ENCODE measurements at regions not wholly inside any gene's neighbourhood (a gene's known extent, or its start where the extent isn't known, plus 50 kb on each side); places are given as distances from the start of the nearest gene placed in this dataset.

DNA sequence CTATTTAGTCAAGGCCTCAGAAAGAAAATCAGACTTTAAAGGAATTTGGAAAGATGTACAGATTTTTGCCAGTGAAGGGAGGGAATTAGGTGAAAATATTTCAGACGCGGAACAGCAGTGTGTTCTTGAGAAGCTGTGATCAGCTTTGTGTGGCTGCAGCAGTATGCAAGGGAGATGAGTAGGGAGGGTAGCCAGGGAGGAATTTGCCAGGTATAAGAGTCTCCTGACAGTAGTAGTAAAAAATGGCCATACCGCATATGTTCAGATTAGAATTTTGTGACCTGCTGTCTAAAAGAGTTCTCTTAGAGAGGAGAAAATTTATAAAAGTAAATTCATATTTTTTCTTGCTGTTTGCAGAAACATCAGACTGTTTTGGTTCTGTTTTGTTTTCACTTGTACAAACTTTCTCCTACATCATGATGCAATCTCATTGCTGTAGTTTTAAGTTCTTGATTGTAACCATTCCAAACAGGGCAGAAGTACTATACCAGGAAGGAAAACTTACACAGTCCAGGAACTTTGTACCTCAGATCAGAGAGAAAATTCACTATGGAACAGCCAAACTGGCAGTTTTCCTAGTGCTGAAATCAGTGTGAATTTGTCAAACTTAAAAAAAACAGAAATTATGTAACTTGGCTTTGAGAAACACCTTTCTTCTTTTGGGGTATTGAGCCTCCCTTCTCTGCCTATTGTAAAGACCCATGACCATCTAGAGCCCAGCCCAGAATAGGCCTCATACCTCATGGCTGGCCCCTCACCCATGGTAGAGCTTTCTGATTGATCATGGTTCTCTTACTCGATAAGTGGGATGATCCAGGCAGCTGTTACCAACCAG lies 78.4 kb upstream of the NR3C1 start (continued):
- TF ChIP-seq, protein P1, sequence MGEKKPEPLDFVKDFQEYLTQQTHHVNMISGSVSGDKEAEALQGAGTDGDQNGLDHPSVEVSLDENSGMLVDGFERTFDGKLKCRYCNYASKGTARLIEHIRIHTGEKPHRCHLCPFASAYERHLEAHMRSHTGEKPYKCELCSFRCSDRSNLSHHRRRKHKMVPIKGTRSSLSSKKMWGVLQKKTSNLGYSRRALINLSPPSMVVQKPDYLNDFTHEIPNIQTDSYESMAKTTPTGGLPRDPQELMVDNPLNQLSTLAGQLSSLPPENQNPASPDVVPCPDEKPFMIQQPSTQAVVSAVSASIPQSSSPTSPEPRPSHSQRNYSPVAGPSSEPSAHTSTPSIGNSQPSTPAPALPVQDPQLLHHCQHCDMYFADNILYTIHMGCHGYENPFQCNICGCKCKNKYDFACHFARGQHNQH (CRISPR knock-in tag; IDR thresholded peaks at IDR 0.05), result peak; percentile 77; the same call in 1 of the 2 replicates
- TF ChIP-seq NFYC (CRISPR knock-in tag; IDR thresholded peaks at IDR 0.05) (no peak), PLRG1 (conservative IDR thresholded peaks at IDR 0.05) (no peak), ZNF383 (CRISPR knock-in tag; IDR thresholded peaks at IDR 0.05; ENCODE audit: borderline replicate concordance) (no peak), PCBP1 (IDR thresholded peaks at IDR 0.05; ENCODE audit: borderline replicate concordance, low read depth, low read length) (no peak), RCOR2 (CRISPR knock-in tag; IDR thresholded peaks at IDR 0.05) (peak; percentile 70), ZNF619 (CRISPR knock-in tag; IDR thresholded peaks at IDR 0.05) (no peak), ZNF260 (CRISPR knock-in tag; IDR thresholded peaks at IDR 0.05; ENCODE audit: borderline replicate concordance, low read depth) (no peak), ZNF34 (CRISPR knock-in tag; IDR thresholded peaks at IDR 0.05; ENCODE audit: borderline replicate concordance) (no peak)
- TF ChIP-seq, protein P2, sequence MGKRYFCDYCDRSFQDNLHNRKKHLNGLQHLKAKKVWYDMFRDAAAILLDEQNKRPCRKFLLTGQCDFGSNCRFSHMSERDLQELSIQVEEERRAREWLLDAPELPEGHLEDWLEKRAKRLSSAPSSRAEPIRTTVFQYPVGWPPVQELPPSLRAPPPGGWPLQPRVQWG (CRISPR knock-in tag; IDR thresholded peaks at IDR 0.05; ENCODE audit: borderline replicate concordance, low read depth), result no peak
- TF ChIP-seq, protein P3, sequence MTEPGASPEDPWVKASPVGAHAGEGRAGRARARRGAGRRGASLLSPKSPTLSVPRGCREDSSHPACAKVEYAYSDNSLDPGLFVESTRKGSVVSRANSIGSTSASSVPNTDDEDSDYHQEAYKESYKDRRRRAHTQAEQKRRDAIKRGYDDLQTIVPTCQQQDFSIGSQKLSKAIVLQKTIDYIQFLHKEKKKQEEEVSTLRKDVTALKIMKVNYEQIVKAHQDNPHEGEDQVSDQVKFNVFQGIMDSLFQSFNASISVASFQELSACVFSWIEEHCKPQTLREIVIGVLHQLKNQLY (CRISPR knock-in tag; IDR thresholded peaks at IDR 0.05), result no peak
- TF ChIP-seq, protein P4, sequence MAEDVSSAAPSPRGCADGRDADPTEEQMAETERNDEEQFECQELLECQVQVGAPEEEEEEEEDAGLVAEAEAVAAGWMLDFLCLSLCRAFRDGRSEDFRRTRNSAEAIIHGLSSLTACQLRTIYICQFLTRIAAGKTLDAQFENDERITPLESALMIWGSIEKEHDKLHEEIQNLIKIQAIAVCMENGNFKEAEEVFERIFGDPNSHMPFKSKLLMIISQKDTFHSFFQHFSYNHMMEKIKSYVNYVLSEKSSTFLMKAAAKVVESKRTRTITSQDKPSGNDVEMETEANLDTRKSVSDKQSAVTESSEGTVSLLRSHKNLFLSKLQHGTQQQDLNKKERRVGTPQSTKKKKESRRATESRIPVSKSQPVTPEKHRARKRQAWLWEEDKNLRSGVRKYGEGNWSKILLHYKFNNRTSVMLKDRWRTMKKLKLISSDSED (CRISPR knock-in tag; IDR thresholded peaks at IDR 0.05), result no peak
- TF ChIP-seq, protein P5, sequence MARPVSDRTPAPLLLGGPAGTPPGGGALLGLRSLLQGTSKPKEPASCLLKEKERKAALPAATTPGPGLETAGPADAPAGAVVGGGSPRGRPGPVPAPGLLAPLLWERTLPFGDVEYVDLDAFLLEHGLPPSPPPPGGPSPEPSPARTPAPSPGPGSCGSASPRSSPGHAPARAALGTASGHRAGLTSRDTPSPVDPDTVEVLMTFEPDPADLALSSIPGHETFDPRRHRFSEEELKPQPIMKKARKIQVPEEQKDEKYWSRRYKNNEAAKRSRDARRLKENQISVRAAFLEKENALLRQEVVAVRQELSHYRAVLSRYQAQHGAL (CRISPR knock-in tag; IDR thresholded peaks at IDR 0.05; ENCODE audit: not compliant biosample characterization), result no peak
- TF ChIP-seq, protein P6, sequence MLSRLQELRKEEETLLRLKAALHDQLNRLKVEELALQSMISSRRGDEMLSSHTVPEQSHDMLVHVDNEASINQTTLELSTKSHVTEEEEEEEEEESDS (CRISPR knock-in tag; IDR thresholded peaks at IDR 0.05; ENCODE audit: borderline replicate concordance), result no peak
- TF ChIP-seq, protein P7, sequence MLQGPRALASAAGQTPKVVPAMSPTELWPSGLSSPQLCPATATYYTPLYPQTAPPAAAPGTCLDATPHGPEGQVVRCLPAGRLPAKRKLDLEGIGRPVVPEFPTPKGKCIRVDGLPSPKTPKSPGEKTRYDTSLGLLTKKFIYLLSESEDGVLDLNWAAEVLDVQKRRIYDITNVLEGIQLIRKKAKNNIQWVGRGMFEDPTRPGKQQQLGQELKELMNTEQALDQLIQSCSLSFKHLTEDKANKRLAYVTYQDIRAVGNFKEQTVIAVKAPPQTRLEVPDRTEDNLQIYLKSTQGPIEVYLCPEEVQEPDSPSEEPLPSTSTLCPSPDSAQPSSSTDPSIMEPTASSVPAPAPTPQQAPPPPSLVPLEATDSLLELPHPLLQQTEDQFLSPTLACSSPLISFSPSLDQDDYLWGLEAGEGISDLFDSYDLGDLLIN (CRISPR knock-in tag; IDR thresholded peaks at IDR 0.05; ENCODE audit: borderline replicate concordance), result no peak
- TF ChIP-seq, protein P8, sequence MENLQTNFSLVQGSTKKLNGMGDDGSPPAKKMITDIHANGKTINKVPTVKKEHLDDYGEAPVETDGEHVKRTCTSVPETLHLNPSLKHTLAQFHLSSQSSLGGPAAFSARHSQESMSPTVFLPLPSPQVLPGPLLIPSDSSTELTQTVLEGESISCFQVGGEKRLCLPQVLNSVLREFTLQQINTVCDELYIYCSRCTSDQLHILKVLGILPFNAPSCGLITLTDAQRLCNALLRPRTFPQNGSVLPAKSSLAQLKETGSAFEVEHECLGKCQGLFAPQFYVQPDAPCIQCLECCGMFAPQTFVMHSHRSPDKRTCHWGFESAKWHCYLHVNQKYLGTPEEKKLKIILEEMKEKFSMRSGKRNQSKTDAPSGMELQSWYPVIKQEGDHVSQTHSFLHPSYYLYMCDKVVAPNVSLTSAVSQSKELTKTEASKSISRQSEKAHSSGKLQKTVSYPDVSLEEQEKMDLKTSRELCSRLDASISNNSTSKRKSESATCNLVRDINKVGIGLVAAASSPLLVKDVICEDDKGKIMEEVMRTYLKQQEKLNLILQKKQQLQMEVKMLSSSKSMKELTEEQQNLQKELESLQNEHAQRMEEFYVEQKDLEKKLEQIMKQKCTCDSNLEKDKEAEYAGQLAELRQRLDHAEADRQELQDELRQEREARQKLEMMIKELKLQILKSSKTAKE (CRISPR knock-in tag; IDR thresholded peaks at IDR 0.05; ENCODE audit: borderline replicate concordance), result no peak
- TF ChIP-seq, protein P9, sequence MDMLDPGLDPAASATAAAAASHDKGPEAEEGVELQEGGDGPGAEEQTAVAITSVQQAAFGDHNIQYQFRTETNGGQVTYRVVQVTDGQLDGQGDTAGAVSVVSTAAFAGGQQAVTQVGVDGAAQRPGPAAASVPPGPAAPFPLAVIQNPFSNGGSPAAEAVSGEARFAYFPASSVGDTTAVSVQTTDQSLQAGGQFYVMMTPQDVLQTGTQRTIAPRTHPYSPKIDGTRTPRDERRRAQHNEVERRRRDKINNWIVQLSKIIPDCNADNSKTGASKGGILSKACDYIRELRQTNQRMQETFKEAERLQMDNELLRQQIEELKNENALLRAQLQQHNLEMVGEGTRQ (IDR thresholded peaks at IDR 0.05; ENCODE audit: low read depth, low read length), result no peak
- TF ChIP-seq, protein P9 (CRISPR knock-in tag; IDR thresholded peaks at IDR 0.05; ENCODE audit: borderline replicate concordance), result no peak

Data from HepG2 (cell line).